Stimulated activated CD8-positive, alpha-beta memory T cell treated with anti-CD3 and anti-CD28 coated beads, Interleukin-7, amount 100 ng/mL, for 4 hours (primary cell): ENCODE measurements at regions not wholly inside any gene's neighbourhood (a gene's known extent, or its start where the extent isn't known, plus 50 kb on each side); places are given as distances from the start of the nearest gene placed in this dataset.
"Not testable (repeated sequence)": the region's sequence is repeated elsewhere in the genome, so short reads cannot be mapped to it uniquely, and the experiment has no call there.

Source experiments
- DNase-seq, 2 donors: peaks; one replicate each; pipeline ENCODE4 v3.0.0-alpha.2; 2020; ENCODE audit warnings: low read depth in 2 of 2

- no peak for DNase-seq
Measured at GRCh38 chr13:87736849-87737385, 65.7 kb downstream of the SLITRK5 start.

- no peak for DNase-seq
Measured at GRCh38 chr13:87754097-87754496, 82.9 kb downstream of the SLITRK5 start.

DNA sequence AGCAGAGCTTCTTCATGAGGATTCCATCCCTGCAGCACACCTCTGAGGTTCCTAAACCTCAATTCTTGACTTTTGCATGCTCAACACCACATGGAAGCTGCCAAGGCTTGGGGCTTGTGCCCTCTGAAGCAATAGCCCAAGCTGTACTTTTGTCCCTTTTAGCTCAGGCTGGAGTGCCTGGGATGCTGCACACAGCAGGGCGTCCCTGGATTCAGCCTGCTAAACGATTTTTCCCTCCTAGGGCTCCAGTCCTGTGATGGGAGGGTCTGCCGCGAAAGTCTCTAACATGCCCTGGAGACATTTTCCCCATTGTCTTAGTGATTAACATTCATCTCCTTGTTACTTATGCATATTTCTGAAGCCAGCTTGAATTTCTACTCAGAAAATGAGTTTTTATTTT, 98.3 kb downstream of the SLITRK5 start:
- no peak for DNase-seq

GRCh38 chr13:87777387-87777786, 106.2 kb downstream of the SLITRK5 start:
- no peak for DNase-seq

DNA sequence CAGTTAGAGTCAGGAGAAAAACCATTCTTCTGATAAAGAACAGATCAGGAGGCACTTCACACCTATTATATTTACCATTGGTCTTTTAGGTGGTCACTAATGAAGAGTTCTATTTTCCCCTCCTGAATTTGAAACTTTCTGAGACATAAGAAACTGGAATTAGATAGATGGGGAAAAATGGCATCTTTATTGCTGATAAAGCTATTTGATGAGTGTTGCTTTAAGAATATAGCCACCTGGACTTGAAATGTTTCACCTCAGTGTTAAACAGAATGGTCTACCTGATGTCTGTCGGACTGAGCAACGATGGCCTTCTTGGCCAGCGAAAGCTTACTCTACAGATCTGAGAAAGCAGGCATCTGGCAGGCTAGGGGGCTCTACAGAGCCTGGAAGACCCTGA, 107.0 kb downstream of the SLITRK5 start:
- DNase-seq: no peak

DNA sequence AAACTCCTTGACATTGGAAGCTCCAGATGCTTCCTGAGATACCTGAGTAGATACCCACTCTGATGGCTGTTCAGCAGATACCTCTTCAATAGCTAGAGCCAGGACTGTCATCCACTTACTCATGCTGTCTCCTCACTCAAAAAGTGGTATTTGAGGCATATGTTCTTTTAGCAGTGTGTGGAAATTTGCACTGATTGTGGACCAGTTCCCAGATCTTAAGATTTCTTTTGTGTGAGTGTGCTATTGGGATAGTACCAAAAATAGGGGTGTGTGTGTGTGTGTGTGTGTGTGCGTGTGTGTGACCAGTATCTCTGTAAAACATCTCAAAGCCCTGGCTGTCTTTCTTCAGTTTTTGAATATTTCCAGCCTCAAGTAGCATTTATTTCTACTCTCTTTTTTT, 108.3 kb downstream of the SLITRK5 start:
- DNase-seq: no peak

DNA sequence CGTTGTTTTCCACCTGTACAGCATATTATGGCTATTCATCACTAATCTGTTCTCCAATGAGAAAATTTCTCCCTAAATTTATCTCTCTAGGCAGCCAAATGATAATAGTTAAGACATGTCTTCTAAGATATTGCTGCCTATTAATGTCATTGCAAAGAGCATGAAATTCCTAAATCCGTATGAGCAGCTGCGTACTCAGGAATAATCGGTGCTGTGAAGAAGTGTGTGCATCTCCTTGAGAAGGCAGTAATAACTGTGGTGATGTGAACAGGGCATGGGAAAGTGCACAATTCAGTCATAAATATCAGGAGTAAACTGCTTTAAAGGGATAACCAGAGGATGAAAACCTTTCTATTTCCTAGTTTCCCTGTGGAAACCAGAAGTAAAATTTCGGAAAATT, 112.2 kb downstream of the SLITRK5 start:
- no peak for DNase-seq

- DNase-seq: no peak
Measured at GRCh38 chr13:87788363-87788762, 117.2 kb downstream of the SLITRK5 start.

DNA sequence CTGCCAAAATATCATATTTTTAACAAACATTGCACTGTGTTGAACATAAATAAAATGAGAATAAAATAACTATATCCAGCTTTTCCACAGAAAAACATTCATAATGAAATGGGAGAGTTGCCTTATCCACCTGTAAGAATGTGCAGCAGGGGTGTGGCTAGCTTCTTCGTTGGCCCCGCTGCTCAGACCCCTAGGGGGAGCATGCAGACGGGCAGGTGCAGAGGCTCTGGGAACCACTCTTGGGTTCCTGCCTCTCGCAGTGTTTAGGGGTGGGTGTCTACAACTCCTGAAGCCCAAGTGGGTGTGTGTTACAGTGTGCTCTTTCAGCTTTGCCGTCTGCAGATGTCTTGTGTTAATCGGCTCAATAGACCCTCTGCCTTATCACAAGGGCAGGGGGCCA, 121.7 kb downstream of the SLITRK5 start:
- no peak for DNase-seq

GRCh38 chr13:87798536-87798935, 127.4 kb downstream of the SLITRK5 start:
- DNase-seq: no peak

- no peak for DNase-seq
Measured at GRCh38 chr13:87810391-87810801, 139.2 kb downstream of the SLITRK5 start.

GRCh38 chr13:87810920-87811344, 139.8 kb downstream of the SLITRK5 start:
- no peak for DNase-seq

- no peak for DNase-seq
Measured at GRCh38 chr13:87814403-87814802, 143.2 kb downstream of the SLITRK5 start.

DNA sequence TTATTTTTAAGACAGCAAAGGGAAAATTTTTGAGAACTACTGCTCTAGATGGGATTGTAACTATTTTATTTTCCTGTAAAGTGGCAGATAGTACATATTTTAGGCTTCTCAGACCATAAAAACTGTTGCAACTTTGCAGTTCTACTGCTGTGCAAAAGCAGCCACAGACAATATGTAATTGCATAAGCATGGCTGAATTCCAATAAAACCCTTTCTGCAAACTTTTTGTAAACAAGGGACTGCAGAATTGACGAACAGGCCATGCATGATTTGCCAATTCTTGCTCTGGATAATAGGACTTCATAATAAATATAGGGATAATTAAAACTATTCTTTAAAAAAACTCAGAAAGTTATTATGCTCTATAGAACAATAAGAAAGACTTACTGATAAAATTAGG, 149.1 kb downstream of the SLITRK5 start:
- DNase-seq: no peak

DNA sequence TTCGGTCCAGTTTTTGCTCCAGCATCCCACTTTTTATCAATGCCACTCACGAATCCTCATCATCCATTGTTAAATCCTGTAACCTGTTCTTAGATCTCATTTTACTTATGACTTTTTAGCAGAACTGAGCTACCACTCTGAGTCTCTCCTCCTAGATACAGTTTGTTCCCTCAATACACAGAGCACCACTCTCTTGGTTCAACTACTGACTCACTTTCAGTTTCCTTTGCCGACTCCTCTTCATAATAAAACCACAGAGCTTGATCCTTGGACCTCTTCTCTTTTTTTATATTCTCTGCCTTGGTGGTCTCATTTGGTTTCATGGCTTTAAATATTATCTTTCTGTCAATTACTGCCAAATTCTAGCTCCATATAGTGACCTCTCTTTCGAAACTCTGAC, 150.3 kb downstream of the SLITRK5 start:
- no peak for DNase-seq

- DNase-seq: not testable (repeated sequence)
Measured at GRCh38 chr13:87826301-87826700, 155.1 kb downstream of the SLITRK5 start.

- DNase-seq: no peak
Measured at GRCh38 chr13:87827479-87827878, 156.3 kb downstream of the SLITRK5 start.

DNA sequence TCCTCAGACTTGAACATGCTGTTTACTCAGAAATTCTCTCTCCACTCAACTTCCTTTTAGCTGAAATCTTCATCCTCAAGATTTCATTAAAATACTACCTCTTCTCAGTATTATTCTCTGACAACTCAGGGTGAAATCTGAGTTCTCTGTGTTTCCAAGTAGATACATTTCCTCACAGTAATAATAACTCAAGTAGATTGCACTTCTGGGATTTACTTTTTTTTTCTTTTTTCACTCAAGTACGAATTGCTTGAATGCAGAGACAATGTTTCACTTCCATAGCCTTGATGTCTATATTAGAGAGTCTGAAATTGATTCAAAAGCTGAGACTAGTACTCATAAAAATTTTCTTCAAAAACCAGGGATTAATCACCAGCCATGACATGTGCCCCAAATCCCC, 166.4 kb downstream of the SLITRK5 start:
- DNase-seq: no peak

- DNase-seq: no peak
Measured at GRCh38 chr13:87837946-87838345, 166.8 kb downstream of the SLITRK5 start.

- no peak for DNase-seq
Measured at GRCh38 chr13:87851410-87851809, 180.2 kb downstream of the SLITRK5 start.

GRCh38 chr13:87855553-87855952, 184.4 kb downstream of the SLITRK5 start:
- no peak for DNase-seq

- DNase-seq: no peak
Measured at GRCh38 chr13:87859261-87859660, 188.1 kb downstream of the SLITRK5 start.

DNA sequence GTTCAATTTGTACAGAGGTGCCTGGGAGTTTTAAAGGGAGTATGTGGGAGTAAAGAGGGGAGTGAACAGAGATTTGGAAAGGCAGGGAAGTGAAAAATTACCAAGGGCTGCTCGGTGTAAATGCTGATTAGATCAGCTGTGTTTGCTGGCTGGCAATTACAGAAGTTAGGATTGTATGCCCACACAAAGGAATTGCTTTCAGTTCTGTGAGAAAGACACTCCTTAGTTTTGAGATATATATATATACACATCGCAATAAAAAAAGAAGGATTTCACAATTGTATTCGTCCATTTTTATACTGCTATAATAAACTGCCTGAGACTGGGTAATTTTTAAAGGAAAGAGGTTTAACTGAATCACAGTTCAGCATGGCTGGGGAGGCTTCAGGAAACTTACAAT, 196.3 kb downstream of the SLITRK5 start:
- DNase-seq: no peak

- DNase-seq: no peak
Measured at GRCh38 chr13:87868731-87869130, 197.6 kb downstream of the SLITRK5 start.

- no peak for DNase-seq
Measured at GRCh38 chr13:87872813-87873212, 201.6 kb downstream of the SLITRK5 start.
